IPS DF 6.9 (cell line): ENCODE measurements at regions not wholly inside any gene's neighbourhood (a gene's known extent, or its start where the extent isn't known, plus 50 kb on each side); places are given as distances from the start of the nearest gene placed in this dataset.
"Not testable (repeated sequence)": the region's sequence is repeated elsewhere in the genome, so short reads cannot be mapped to it uniquely, and the experiment has no call there.

Source experiments
- DNase-seq: peaks from one replicate; pipeline ENCODE4 v3.0.0-alpha.2; 2013; ENCODE audit warnings: low read depth, low spot score
- H3K27ac ChIP-seq: one replicate; pipeline ENCODE4 v1.5.1; 2013; ENCODE audit warnings: low read length, control low read depth
- H3K27me3 ChIP-seq: 2 replicates; pipeline ENCODE4 v1.6.1; 2013; ENCODE audit warnings: mild to moderate bottlenecking, low read length; ENCODE audit not compliant: control insufficient read depth, insufficient read depth
- H3K36me3 ChIP-seq: 2 replicates; pipeline ENCODE4 v1.6.1; 2013; ENCODE audit warnings: low read length; ENCODE audit not compliant: control insufficient read depth, insufficient read depth
- H3K4me1 ChIP-seq: 2 replicates; pipeline ENCODE4 v1.6.1; 2013; ENCODE audit warnings: low read length; ENCODE audit not compliant: control insufficient read depth, insufficient read depth
- H3K4me3 ChIP-seq: 2 replicates; pipeline ENCODE4 v1.5.1; 2013; ENCODE audit warnings: mild to moderate bottlenecking, low read length
- H3K9me3 ChIP-seq: 2 replicates; pipeline ENCODE4 v1.6.1; 2013; ENCODE audit warnings: low read length, inconsistent platforms; ENCODE audit not compliant: control insufficient read depth, insufficient read depth
- WGBS: extraction: QIAGEN DNeasy Blood & Tissue Kit; methylation state at CpG from one replicate; pipeline ENCODE4 v1.1.7; 2013; ENCODE audit warnings: mixed read lengths, missing lambda C conversion rate; ENCODE audit not compliant: insufficient read length, insufficient coverage; 5-methylcytosine and 5-hydroxymethylcytosine counted together

DNA sequence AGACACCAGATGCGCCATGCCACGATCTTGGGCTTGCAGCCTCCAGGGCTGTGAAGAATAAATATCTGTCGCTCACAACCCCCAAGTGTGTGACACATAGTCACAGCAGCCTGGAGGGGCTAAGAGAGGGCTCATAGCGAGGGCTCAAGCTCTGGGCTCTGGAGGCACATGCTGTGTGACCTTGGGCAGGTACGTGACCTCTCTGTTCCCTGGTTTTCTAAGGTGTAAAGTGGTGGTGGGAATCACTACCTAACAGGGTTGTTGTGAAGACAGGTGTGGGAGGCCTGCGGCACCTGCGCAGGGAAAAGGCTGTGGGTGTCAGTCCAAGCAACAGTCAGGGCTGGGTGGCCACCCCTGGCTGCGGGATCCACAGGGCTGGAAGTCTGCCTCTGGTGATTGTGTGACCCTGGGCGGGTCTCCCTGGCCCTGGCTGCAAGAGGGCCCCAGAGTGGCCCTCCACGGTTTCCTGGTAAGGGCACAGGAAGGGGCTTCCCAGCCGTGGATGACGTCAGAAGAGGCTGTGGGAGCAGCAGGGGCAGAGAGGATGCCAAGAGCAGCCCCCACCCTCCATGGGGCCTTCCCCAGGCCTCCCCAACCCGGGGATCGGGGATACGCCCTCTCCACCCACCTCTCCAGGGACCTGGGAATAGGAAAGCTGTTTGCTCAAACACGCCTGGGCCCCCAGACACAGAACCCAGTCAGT, 218.8 kb upstream of the SGCG start:
- WGBS, result no CpG with 5 or more reads among the region's 16 CpGs
- Histone ChIP-seq H3K36me3 (no peaks in the 10 kb centered on the region), H3K4me3 (no peak overlapping the region), H3K27ac (no peak overlapping the region), H3K27me3 (no peaks in the 10 kb centered on the region), H3K4me1 (no peaks in the 10 kb centered on the region), H3K9me3 (no peaks in the 10 kb centered on the region)
- DNase-seq, result no peak

DNA sequence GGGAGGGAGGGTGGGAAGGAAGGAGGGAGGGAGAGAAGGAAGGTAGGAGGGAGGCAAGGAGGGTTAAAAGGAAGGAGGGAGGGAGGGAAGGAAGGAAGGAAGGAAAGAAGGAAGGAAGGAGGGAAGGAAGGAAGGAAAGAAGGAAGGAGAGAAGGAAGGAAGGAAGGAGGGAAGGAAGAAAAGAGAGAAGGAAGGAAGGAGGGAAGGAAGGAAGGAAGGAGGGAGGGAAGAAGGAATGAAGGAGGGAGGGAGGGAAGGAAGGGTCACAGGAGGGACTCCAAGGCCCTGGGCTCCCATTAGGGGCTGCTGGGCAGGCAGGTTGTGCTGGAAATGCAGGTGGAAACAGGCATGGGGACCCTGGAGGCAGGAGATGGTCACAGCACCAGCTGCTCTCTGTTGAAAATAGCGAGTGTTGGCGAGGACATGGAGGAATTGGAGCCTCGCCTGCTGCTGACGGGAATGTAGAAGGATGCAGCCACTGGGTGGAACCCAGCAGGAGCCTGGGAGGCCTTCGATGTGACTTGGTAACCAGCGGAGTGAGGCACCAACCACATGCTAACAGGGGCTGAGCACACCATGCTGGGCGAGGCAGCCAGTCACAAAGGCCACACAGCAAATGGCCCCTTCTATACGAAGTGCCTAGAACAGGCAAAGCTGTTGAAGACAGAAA, 217.3 kb upstream of the SGCG start:
- H3K9me3 ChIP-seq, H3K27ac ChIP-seq, H3K27me3 ChIP-seq, DNase-seq, H3K36me3 ChIP-seq, H3K4me3 ChIP-seq, H3K4me1 ChIP-seq: not testable (repeated sequence)
- no CpG with 5 or more reads among the region's 8 CpGs for WGBS

DNA sequence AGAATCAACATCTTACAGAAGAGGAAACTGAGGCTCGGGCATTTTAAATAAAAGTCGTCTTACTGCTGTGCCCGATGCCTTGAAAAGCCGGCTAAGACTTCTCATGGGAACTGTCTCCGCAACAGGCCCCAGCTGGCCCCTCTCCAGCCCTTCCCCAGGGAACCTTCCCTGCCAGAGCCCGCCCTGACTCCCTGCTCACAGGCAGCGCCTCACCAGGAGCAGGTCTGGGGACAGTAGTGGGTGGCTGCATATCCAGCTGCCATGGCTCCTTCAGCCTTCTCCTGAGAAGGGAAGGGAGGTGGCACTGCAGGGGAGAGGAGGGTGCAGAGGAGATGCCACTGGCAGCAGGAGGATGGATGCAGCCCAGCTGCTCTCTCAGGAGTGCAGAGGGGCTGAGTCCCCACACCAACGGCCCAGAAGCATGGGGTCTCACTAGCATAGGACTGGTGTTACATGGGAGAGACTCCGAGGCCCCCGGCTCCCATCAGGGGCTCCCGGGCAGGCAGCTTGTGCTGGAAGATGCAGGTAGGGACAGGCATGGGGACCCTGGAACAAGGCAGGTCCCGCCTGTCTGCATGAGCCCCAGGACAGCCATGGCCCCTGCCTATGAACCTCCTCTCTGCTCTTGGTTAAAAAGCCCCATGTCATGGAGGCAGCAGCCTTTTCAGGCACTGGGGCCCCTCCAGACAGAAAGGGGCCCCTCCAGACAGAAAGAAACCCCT, 216.4 kb upstream of the SGCG start:
- Histone ChIP-seq H3K4me1 (no peaks in the 10 kb centered on the region), H3K36me3 (no peaks in the 10 kb centered on the region), H3K27me3 (no peaks in the 10 kb centered on the region), H3K27ac (no peak overlapping the region), H3K9me3 (no peaks in the 10 kb centered on the region), H3K4me3 (no peak overlapping the region)
- no CpG with 5 or more reads among the region's 12 CpGs for WGBS
- no peak for DNase-seq

DNA sequence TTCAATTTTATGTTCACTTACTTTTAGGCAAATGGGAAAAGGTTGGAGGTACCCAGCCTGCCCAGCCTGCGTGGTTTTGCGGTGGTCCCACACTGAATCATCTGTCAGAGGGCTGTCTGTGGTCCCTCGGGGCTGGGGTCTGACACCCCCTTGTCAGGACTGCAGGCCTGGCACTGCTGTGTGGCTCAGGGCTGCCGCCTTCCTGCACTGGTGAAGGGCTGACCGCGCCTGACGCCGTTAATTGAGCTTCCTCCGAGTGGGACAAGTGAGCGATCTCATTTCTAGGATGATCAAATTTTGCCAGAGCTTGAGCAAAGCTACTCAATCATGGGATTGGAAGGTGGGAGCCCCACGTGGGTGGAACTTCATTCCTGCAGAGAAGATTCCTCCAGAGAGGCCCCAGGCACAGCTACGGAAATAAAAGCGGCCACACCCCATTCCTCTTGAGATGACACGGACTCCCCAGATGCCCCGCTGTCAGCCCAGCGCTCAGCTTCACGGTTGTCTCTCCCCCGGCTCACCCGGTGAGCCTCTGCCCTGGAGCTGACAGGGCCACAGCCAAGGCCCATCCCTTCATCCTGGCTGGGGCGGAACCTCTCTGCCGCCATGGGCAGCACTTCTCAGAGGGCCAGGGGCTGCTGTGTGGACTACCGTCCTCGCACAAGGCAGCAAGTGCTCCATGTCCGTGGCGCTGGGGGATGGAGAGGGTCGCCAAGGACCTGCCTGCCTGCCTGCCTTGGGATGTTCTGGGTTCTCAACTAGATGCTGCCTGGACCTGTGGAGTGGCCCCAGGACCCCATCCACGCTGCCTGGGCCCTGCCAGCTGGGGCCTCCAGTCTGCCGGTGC, 215.5 kb upstream of the SGCG start:
- H3K4me1 ChIP-seq, H3K36me3 ChIP-seq, H3K27me3 ChIP-seq, DNase-seq, H3K27ac ChIP-seq, H3K4me3 ChIP-seq, H3K9me3 ChIP-seq: not testable (repeated sequence)
- WGBS, result no CpG with 5 or more reads among the region's 28 CpGs

- no CpG with 5 or more reads among the region's 8 CpGs for WGBS
- DNase-seq, H3K27ac ChIP-seq, H3K4me1 ChIP-seq, H3K36me3 ChIP-seq, H3K9me3 ChIP-seq, H3K27me3 ChIP-seq, H3K4me3 ChIP-seq: not testable (repeated sequence)
These were observed 214.9 kb upstream of the SGCG start for GRCh38 chr13:22965858-22966239.

DNA sequence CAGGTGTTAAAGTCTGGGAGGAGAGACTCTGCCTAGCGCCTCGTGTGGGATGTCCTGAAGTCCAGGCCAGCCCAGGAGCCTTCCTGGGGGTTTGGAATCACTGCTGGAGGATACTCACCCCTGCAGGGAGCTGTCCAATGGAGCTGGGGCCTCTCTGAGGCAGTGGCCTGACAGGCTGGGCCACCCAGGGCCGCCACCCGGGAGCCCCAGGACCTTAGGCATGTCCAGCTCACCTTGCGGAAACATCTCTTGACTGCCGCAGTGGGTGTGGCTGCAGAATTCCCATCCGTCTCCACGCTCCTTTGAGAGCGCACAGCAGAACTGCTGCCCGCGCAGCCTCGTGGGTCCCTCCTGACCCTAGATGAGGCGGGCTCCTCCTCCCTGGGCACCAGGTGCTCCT, 214.0 kb upstream of the SGCG start:
- H3K4me3 ChIP-seq, DNase-seq, H3K27me3 ChIP-seq, H3K9me3 ChIP-seq, H3K36me3 ChIP-seq, H3K27ac ChIP-seq, H3K4me1 ChIP-seq: not testable (repeated sequence)
- no CpG with 5 or more reads among the region's 13 CpGs for WGBS

- no peaks in the 10 kb centered on the region for H3K36me3 ChIP-seq
- H3K4me1 ChIP-seq, result no peaks in the 10 kb centered on the region; the same call in 1 of the 2 replicates
- no peaks in the 10 kb centered on the region for H3K9me3 ChIP-seq
- no peak overlapping the region for H3K4me3 ChIP-seq
- no peaks in the 10 kb centered on the region for H3K27me3 ChIP-seq
- H3K27ac ChIP-seq, result no peak overlapping the region
- no CpG with 5 or more reads among the region's 6 CpGs for WGBS
- DNase-seq, result no peak
These were observed 213.1 kb upstream of the SGCG start for GRCh38 chr13:22967669-22968068.

DNA sequence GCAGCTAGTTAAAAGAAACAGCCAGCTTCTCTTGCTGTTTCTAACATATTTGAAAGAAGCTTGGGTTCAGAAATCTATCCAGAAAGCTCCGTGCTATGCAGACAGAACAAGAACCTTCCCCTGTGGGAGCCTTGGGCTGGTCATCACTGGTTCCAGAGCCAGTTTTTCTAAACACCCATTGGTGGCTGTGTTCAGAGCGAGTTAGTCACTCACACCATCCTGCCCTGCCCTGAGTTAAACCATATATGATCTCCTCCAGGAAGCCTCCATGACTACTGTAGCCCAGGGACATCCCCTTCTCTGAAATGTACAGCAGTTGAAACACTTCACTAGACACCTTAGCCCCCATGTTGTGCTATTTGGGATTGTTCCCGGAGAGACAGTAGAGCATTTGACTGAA, 200.8 kb upstream of the SGCG start:
- no peaks in the 10 kb centered on the region for H3K9me3 ChIP-seq
- no peak overlapping the region for H3K27ac ChIP-seq
- WGBS, result no CpG with 5 or more reads among the region's 3 CpGs
- no peak for DNase-seq
- no peaks in the 10 kb centered on the region for H3K27me3 ChIP-seq
- H3K36me3 ChIP-seq, result peaks cover 4% of the 10 kb centered on the region; the same call in 1 of the 2 replicates
- no peaks in the 10 kb centered on the region for H3K4me1 ChIP-seq
- H3K4me3 ChIP-seq, result no peak overlapping the region

DNA sequence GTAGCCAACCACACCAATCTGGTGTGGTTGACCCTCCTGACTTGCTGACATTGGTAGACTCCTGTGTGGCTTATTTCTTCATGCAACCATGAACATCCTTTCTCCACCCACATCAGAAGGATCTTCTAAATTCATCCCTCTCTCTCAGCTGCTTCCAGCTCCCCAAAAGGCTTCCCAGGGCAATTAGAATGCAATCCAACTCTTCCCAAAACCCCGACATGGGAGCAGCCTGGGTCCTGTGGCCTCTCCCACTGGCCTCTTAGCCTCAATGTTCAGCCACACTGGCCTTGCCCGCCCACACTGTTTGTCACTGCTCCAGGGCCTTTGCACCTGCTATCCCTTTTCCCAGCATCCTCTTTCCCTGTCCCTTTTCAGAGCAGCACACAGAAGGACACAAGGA, 199.8 kb upstream of the SGCG start:
- WGBS, result no CpG with 5 or more reads among the region's 2 CpGs
- no peak overlapping the region for H3K27ac ChIP-seq
- no peaks in the 10 kb centered on the region for H3K9me3 ChIP-seq
- no peak for DNase-seq
- H3K36me3 ChIP-seq, result peaks cover 4% of the 10 kb centered on the region; the same call in 1 of the 2 replicates
- H3K4me3 ChIP-seq, result no peak overlapping the region
- no peaks in the 10 kb centered on the region for H3K27me3 ChIP-seq
- no peaks in the 10 kb centered on the region for H3K4me1 ChIP-seq

GRCh38 chr13:22993148-22993547, 187.6 kb upstream of the SGCG start:
- Histone ChIP-seq H3K27me3 (no peaks in the 10 kb centered on the region), H3K36me3 (no peaks in the 10 kb centered on the region), H3K27ac (no peak overlapping the region), H3K4me3 (no peak overlapping the region), H3K9me3 (no peaks in the 10 kb centered on the region), H3K4me1 (no peaks in the 10 kb centered on the region)
- no CpG with 5 or more reads among the region's 1 CpG for WGBS
- DNase-seq, result no peak
